Left ventricle myocardium inferior (tissue), 1 donor: ENCODE measurements at regions not wholly inside any gene's neighbourhood (a gene's known extent, or its start where the extent isn't known, plus 50 kb on each side); places are given as distances from the start of the nearest gene placed in this dataset.

Experiments
- DNase-seq: peaks from one replicate; pipeline ENCODE4 v3.0.0-alpha.2; 2020
- H3K27ac ChIP-seq: fragments of 200-600 bp; replicated peaks from 2 replicates; pipeline ENCODE4 v1.8.0; 2021
- H3K27me3 ChIP-seq: fragments of 200-600 bp; 2 replicates; pipeline ENCODE4 v1.8.0; 2021; ENCODE audit warnings: low read depth
- H3K36me3 ChIP-seq: fragments of 200-600 bp; 2 replicates; pipeline ENCODE4 v1.8.0; 2021
- H3K4me1 ChIP-seq: fragments of 200-600 bp; 2 replicates; pipeline ENCODE4 v1.8.0; 2021
- H3K4me3 ChIP-seq: fragments of 200-600 bp; 2 replicates; pipeline ENCODE4 v1.8.0; 2021; ENCODE audit warnings: mild to moderate bottlenecking, moderate library complexity
- H3K9me3 ChIP-seq: fragments of 200-600 bp; replicated peaks from 2 replicates; pipeline ENCODE4 v1.8.0; 2021
- intact Hi-C: fragments of 100-400 bp; cut with micrococcal nuclease; formaldehyde crosslinking; loops from one replicate; pipeline ENCODE4 v1.11.0; 2022
- TF ChIP-seq, protein P1 (sequence below): fragments of 200-600 bp; IDR thresholded peaks from 2 replicates; pipeline ENCODE4 v1.8.0; 2021; ENCODE audit warnings: antibody characterized with exemption, mild to moderate bottlenecking, borderline replicate concordance
- donor health status: DM: no; HTN: yes; CAD: no; lungs with severe emphysema.

DNA sequence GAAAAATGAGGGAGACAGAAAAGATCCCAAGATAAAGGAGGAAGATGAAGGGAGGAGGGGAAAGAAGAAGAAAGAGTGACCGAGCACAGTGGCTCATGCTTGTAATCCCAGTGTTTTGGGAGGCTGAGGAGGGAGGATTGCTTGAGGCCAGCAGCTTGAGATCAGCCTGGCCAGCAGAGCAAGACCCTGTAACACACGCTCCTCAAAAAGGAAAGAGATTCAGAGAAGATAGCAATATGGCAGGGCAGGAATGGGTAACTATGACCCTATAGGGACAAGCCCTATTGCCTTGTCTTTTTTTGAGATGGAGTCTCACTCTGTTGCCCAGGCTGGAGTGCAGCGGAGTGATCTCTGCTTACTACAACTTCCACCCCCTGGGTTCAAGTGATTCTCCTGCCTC, 116.9 kb upstream of the MAP1LC3B2 start:
- Histone ChIP-seq H3K27me3 (peaks cover 7% of the 10 kb centered on the region), H3K9me3 (no peaks in the 10 kb centered on the region), H3K36me3 (no peaks in the 10 kb centered on the region), H3K4me1 (no peaks in the 10 kb centered on the region), H3K27ac (no peak overlapping the region), H3K4me3 (no peak overlapping the region)
- no peak for DNase-seq
- intact Hi-C loops: no loop called here
- TF ChIP-seq, protein P1, sequence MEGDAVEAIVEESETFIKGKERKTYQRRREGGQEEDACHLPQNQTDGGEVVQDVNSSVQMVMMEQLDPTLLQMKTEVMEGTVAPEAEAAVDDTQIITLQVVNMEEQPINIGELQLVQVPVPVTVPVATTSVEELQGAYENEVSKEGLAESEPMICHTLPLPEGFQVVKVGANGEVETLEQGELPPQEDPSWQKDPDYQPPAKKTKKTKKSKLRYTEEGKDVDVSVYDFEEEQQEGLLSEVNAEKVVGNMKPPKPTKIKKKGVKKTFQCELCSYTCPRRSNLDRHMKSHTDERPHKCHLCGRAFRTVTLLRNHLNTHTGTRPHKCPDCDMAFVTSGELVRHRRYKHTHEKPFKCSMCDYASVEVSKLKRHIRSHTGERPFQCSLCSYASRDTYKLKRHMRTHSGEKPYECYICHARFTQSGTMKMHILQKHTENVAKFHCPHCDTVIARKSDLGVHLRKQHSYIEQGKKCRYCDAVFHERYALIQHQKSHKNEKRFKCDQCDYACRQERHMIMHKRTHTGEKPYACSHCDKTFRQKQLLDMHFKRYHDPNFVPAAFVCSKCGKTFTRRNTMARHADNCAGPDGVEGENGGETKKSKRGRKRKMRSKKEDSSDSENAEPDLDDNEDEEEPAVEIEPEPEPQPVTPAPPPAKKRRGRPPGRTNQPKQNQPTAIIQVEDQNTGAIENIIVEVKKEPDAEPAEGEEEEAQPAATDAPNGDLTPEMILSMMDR: no peak

DNA sequence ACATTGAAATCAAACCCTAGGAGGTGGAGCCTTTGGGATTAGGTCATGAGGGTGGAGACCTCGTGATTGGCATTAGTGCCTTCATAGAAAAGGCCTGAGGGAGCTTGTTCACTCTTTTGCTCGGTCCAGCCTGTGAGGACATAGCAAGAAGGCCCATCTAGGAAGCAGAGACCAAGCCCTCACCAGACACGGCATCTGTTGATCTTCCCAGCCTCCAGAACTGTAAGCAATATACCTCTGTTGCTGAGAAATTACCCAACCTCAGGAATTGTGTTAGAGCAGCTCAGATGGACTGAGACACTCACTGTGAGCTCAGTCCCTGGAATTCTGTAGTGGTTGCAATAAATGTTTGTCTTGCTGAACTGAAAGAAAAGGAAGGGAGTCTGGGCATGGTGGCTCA, 116.2 kb upstream of the MAP1LC3B2 start:
- DNase-seq: no peak
- TF ChIP-seq, protein P1: no peak
- H3K4me3 ChIP-seq: no peak overlapping the region
- no peak overlapping the region for H3K27ac ChIP-seq
- H3K9me3 ChIP-seq: no peaks in the 10 kb centered on the region
- peaks cover under 1% of the 10 kb centered on the region for H3K27me3 ChIP-seq
- intact Hi-C loops: no loop called here
- H3K4me1 ChIP-seq: no peaks in the 10 kb centered on the region
- no peaks in the 10 kb centered on the region for H3K36me3 ChIP-seq

DNA sequence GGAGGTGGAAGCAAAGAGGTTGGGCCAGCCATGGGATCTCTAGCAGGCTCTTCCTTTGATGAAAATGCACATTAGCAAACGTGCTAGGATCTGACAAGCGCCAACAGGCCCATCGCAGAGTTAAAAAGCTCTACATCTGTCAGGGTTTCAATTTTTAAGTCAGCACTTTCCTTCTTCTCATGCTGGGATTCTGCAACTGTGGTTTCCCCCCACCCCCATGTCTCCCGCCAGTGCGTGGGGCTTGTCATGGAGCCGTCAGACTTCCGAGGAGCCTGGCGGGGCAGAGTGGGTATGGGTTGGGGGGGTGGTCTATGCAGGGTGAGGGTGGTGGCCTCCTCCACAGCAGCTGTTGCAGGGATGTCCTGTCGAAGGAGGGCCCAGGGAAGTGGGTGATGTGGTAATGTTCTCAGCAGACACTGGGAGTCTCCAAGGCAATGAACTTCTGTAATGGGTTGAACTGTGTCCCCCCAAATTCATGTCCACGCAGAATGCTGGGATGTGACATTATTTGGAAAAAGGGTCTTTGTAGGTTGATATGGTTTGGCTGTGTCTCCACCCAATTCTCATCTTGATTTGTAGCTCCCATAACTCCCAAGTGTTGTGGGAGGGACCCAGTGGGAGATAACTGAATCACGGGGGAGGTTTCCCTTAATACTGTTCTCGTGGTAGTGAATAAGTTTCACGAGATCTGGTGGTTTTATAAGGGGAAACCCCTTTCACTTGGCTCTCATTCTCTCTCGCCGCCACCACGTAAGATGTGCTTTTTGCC, 115.2 kb upstream of the MAP1LC3B2 start:
- intact Hi-C loops: no loop called here
- TF ChIP-seq, protein P1: no peak
- Histone ChIP-seq H3K4me3 (no peak overlapping the region), H3K4me1 (no peaks in the 10 kb centered on the region), H3K36me3 (no peaks in the 10 kb centered on the region), H3K27ac (no peak overlapping the region), H3K27me3 (no peaks in the 10 kb centered on the region), H3K9me3 (no peaks in the 10 kb centered on the region)
- no peak for DNase-seq

DNA sequence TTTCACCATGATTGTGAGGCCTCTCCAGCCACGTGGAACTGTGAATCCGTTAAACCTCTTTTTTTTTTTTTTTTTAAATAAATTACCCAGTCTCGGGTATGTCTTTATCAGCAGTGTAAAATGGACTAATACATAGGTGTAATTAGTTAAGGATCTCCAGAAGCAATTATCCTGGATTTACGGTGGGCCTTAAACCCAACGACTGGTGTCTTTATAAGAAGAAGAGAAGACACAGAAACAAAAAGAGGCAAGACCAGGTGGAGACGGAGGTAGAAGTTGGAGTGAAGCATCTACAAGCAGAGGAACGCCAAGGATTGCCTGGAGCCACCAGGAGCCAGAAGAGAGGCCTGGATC, 114.6 kb upstream of the MAP1LC3B2 start:
- no peaks in the 10 kb centered on the region for H3K9me3 ChIP-seq
- H3K36me3 ChIP-seq: no peaks in the 10 kb centered on the region
- DNase-seq: no peak
- intact Hi-C loops: no loop called here
- H3K4me3 ChIP-seq: no peak overlapping the region
- no peaks in the 10 kb centered on the region for H3K4me1 ChIP-seq
- TF ChIP-seq, protein P1: no peak
- H3K27ac ChIP-seq: no peak overlapping the region
- H3K27me3 ChIP-seq: no peaks in the 10 kb centered on the region

DNA sequence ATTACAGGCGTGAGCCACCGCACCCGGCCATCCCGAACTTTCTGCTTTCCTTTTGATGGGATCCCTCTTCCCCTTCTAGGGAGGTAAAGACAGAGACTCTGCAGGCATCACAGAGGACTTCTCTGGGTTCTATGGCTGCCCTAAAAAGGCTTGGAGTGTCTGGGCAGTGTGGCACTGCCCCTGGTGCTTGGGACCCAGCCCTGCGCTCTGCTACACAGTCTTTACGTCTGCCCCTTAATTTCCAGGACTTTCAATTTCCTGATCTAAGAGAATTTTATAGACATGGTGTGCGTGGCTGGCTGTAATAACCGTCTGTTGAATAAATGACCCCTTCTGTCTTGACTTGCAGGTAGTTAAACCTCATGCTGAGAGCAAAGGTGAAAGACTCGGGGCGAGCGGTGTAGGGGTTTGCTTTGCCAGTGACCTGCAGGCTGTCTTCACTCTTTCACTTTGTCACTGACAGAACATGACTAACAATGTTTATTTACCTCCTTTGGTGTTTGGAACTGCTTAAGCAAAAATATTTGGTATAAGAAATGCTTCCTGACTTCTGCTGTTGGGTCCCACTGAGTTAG, 110.9 kb upstream of the MAP1LC3B2 start:
- intact Hi-C loops: no loop called here
- H3K4me3 ChIP-seq: no peak overlapping the region
- DNase-seq: no peak
- no peak overlapping the region for H3K27ac ChIP-seq
- no peaks in the 10 kb centered on the region for H3K27me3 ChIP-seq
- H3K4me1 ChIP-seq: no peaks in the 10 kb centered on the region
- H3K9me3 ChIP-seq: no peaks in the 10 kb centered on the region
- TF ChIP-seq, protein P1: no peak
- H3K36me3 ChIP-seq: no peaks in the 10 kb centered on the region
